Mesodermal cell (in vitro differentiated cells): ENCODE measurements at regions not wholly inside any gene's neighbourhood (a gene's known extent, or its start where the extent isn't known, plus 50 kb on each side); places are given as distances from the start of the nearest gene placed in this dataset.
"Not testable (repeated sequence)": the region's sequence is repeated elsewhere in the genome, so short reads cannot be mapped to it uniquely, and the experiment has no call there.

Experiments
- H3K27ac ChIP-seq: 2 replicates; pipeline ENCODE4 v1.7.0; 2013; ENCODE audit warnings: mild to moderate bottlenecking, low read depth, low read length, moderate library complexity; ENCODE audit not compliant: severe bottlenecking
- H3K36me3 ChIP-seq: 2 replicates; pipeline ENCODE4 v1.7.1; 2013; ENCODE audit warnings: mild to moderate bottlenecking, low read length, moderate library complexity; ENCODE audit not compliant: control insufficient read depth, insufficient read depth
- H3K4me1 ChIP-seq: one replicate; pipeline ENCODE4 v1.7.1; 2013; ENCODE audit warnings: mild to moderate bottlenecking, low read length; ENCODE audit not compliant: insufficient read depth, control insufficient read depth, poor library complexity, severe bottlenecking
- H3K4me3 ChIP-seq: 2 replicates; pipeline ENCODE4 v1.7.0; 2013; ENCODE audit warnings: low read length, control low read depth, mild to moderate bottlenecking; ENCODE audit not compliant: insufficient read depth, poor library complexity, severe bottlenecking; ENCODE audit errors: extremely low read depth
- H3K9me3 ChIP-seq: 2 replicates; pipeline ENCODE4 v1.7.1; 2013; ENCODE audit warnings: mild to moderate bottlenecking, low read length, moderate library complexity; ENCODE audit not compliant: control insufficient read depth
- WGBS, 2 experiments: methylation state at CpG; one replicate each; pipeline ENCODE4 v1.1.5; 2013; ENCODE audit warnings: missing lambda C conversion rate in 2 of 2; ENCODE audit not compliant: insufficient coverage in 2 of 2; 5-methylcytosine and 5-hydroxymethylcytosine counted together

GRCh38 chr5:72693546-72694205 lies 122.8 kb upstream of the TNPO1 start:
- Histone ChIP-seq H3K27ac (no peak overlapping the region), H3K9me3 (no peaks in the 10 kb centered on the region), H3K36me3 (no peaks in the 10 kb centered on the region), H3K4me1 (no peaks in the 10 kb centered on the region), H3K4me3 (no peak overlapping the region)
- WGBS, 2 experiments = 81 to 86% methylated on average over 2 to 3 of the region's 5 CpGs

GRCh38 chr5:72692651-72693442 lies 123.6 kb upstream of the TNPO1 start:
- WGBS, 2 experiments = 91 to 92% methylated on average over 6 of the region's 9 CpGs
- no peak overlapping the region for H3K4me3 ChIP-seq
- H3K27ac ChIP-seq = no peak overlapping the region
- no peaks in the 10 kb centered on the region for H3K9me3 ChIP-seq
- H3K4me1 ChIP-seq = no peaks in the 10 kb centered on the region
- H3K36me3 ChIP-seq = no peaks in the 10 kb centered on the region

GRCh38 chr5:72692231-72692637 lies 124.2 kb upstream of the TNPO1 start:
- H3K9me3 ChIP-seq = no peaks in the 10 kb centered on the region

GRCh38 chr5:72691751-72692150 lies 124.7 kb upstream of the TNPO1 start:
- H3K9me3 ChIP-seq = no peaks in the 10 kb centered on the region
- no peaks in the 10 kb centered on the region for H3K4me1 ChIP-seq
- H3K36me3 ChIP-seq = no peaks in the 10 kb centered on the region
- WGBS, 2 experiments = 86 to 89% methylated on average over 2 of the region's 3 CpGs
- H3K4me3 ChIP-seq = no peak overlapping the region
- H3K27ac ChIP-seq = no peak overlapping the region

More at GRCh38 chr5:72692231-72692637, 124.2 kb upstream of the TNPO1 start:
- H3K36me3 ChIP-seq = no peaks in the 10 kb centered on the region
- 50 to 100% methylated on average over 1 to 2 of the region's 4 CpGs for WGBS, 2 experiments
- H3K27ac ChIP-seq = no peak overlapping the region
- no peak overlapping the region for H3K4me3 ChIP-seq
- H3K4me1 ChIP-seq = no peaks in the 10 kb centered on the region

- H3K9me3 ChIP-seq = no peaks in the 10 kb centered on the region
- no CpG with 5 or more reads among the region's 3 CpGs for WGBS, 2 experiments
- H3K27ac ChIP-seq = no peak overlapping the region
- H3K4me1 ChIP-seq = no peaks in the 10 kb centered on the region
- no peaks in the 10 kb centered on the region for H3K36me3 ChIP-seq
- no peak overlapping the region for H3K4me3 ChIP-seq
Observed at GRCh38 chr5:72688916-72689315, 127.5 kb upstream of the TNPO1 start.

GRCh38 chr5:72687288-72687687 lies 129.2 kb upstream of the TNPO1 start:
- WGBS, 2 experiments = 75% methylated on average over 1 of the region's 1 CpG; no CpG with 5 or more reads in 1 of the 2 experiments
- Histone ChIP-seq H3K4me3 (no peak overlapping the region), H3K36me3 (no peaks in the 10 kb centered on the region), H3K9me3 (peaks cover 4% of the 10 kb centered on the region), H3K4me1 (no peaks in the 10 kb centered on the region), H3K27ac (no peak overlapping the region)

- no peak overlapping the region for H3K4me3 ChIP-seq
- H3K36me3 ChIP-seq = no peaks in the 10 kb centered on the region
- no peak overlapping the region for H3K27ac ChIP-seq
- peaks cover 8% of the 10 kb centered on the region for H3K9me3 ChIP-seq
- 85% methylated on average over 2 of the region's 2 CpGs; no CpG with 5 or more reads in 1 of the 2 experiments for WGBS, 2 experiments
- H3K4me1 ChIP-seq = no peaks in the 10 kb centered on the region
Observed at GRCh38 chr5:72682561-72682960, 133.9 kb upstream of the TNPO1 start.

- Histone ChIP-seq H3K36me3 (no peaks in the 10 kb centered on the region), H3K4me3 (no peak overlapping the region), H3K9me3 (peaks cover 8% of the 10 kb centered on the region), H3K4me1 (no peaks in the 10 kb centered on the region), H3K27ac (no peak overlapping the region)
- WGBS, 2 experiments = 95 to 100% methylated on average over 1 to 2 of the region's 3 CpGs
Observed at GRCh38 chr5:72681781-72682180, 134.7 kb upstream of the TNPO1 start.

- no CpG with 5 or more reads among the region's 1 CpG for WGBS, 2 experiments
- Histone ChIP-seq H3K27ac (no peak overlapping the region), H3K36me3 (no peaks in the 10 kb centered on the region), H3K4me3 (no peak overlapping the region), H3K4me1 (no peaks in the 10 kb centered on the region), H3K9me3 (peaks cover 6% of the 10 kb centered on the region)
Observed at GRCh38 chr5:72677447-72677846, 139.0 kb upstream of the TNPO1 start.

GRCh38 chr5:72676831-72677230 lies 139.6 kb upstream of the TNPO1 start:
- H3K9me3 ChIP-seq, H3K36me3 ChIP-seq, H3K4me1 ChIP-seq, H3K27ac ChIP-seq, H3K4me3 ChIP-seq: not testable (repeated sequence)
- WGBS, 2 experiments = 97% methylated on average over 4 to 6 of the region's 8 CpGs

- Histone ChIP-seq H3K27ac (no peak overlapping the region), H3K4me3 (no peak overlapping the region), H3K36me3 (no peaks in the 10 kb centered on the region), H3K4me1 (no peaks in the 10 kb centered on the region), H3K9me3 (no peaks in the 10 kb centered on the region)
Observed at GRCh38 chr5:72673623-72674022, 142.8 kb upstream of the TNPO1 start.
